ENCODE measurements at regions not wholly inside any gene's neighbourhood (a gene's known extent, or its start where the extent isn't known, plus 50 kb on each side); places are given as distances from the start of the nearest gene placed in this dataset.

DNA sequence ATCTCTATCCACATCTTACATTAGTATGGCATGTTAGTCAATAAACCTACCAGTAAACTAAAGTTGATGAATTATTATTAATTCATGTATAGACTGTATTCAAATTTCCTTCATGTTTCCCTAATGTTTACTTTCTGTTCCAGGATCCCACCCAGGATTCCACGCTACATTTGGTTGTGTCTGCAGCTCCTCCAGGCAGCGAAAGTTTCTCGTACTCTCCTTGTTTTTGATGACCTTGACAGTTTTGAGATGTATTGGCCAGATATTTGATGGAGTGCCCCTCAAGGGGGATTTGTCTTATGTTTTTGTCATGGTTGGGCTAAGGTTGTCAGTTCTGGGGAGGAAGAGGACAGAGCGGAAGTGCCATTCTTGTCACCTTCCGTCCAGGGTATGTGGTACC, 445.2 kb upstream of the CDH4 start:
- TF ChIP-seq POLR2AphosphoS5 (IDR thresholded peaks at IDR 0.05; ENCODE audit: low read depth, low read length) (no peak), PHF8 (conservative IDR thresholded peaks at IDR 0.05; ENCODE audit: low read depth, low read length) (no peak), JUND (IDR thresholded peaks at IDR 0.05; ENCODE audit: low read length) (no peak), SUZ12 (IDR thresholded peaks at IDR 0.05; ENCODE audit: low read length) (no peak), HDAC6 (IDR thresholded peaks at IDR 0.05; ENCODE audit: low read depth, low read length) (no peak)
- TF ChIP-seq, protein P1, sequence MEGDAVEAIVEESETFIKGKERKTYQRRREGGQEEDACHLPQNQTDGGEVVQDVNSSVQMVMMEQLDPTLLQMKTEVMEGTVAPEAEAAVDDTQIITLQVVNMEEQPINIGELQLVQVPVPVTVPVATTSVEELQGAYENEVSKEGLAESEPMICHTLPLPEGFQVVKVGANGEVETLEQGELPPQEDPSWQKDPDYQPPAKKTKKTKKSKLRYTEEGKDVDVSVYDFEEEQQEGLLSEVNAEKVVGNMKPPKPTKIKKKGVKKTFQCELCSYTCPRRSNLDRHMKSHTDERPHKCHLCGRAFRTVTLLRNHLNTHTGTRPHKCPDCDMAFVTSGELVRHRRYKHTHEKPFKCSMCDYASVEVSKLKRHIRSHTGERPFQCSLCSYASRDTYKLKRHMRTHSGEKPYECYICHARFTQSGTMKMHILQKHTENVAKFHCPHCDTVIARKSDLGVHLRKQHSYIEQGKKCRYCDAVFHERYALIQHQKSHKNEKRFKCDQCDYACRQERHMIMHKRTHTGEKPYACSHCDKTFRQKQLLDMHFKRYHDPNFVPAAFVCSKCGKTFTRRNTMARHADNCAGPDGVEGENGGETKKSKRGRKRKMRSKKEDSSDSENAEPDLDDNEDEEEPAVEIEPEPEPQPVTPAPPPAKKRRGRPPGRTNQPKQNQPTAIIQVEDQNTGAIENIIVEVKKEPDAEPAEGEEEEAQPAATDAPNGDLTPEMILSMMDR (IDR thresholded peaks at IDR 0.05; ENCODE audit: control extremely low read depth in 1 of 3, insufficient read depth in 1 of 3, low read depth in 1 of 3, low read length in 3 of 3) = no peak
- TF ChIP-seq, protein P2, sequence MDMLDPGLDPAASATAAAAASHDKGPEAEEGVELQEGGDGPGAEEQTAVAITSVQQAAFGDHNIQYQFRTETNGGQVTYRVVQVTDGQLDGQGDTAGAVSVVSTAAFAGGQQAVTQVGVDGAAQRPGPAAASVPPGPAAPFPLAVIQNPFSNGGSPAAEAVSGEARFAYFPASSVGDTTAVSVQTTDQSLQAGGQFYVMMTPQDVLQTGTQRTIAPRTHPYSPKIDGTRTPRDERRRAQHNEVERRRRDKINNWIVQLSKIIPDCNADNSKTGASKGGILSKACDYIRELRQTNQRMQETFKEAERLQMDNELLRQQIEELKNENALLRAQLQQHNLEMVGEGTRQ (IDR thresholded peaks at IDR 0.05; ENCODE audit: low read length) = no peak

Measured in H1 (cell line).